HG02759 (cell line): ENCODE measurements at regions not wholly inside any gene's neighbourhood (a gene's known extent, or its start where the extent isn't known, plus 50 kb on each side); places are given as distances from the start of the nearest gene placed in this dataset.
"Not testable (repeated sequence)": the region's sequence is repeated elsewhere in the genome, so short reads cannot be mapped to it uniquely, and the experiment has no call there.

Experiments
- ATAC-seq: cut with Tn5 transposase; IDR thresholded peaks from one replicate; pipeline ENCODE4 v1.9.1; 2021; ENCODE audit warnings: mild to moderate bottlenecking, moderate library complexity; ENCODE audit not compliant: unreplicated experiment

GRCh38 chr4:112708772-112709171 is 71.8 kb downstream of the LARP7 start:
- no peak for ATAC-seq

GRCh38 chr4:112714922-112715901 is 78.3 kb downstream of the LARP7 start:
- ATAC-seq: no peak

GRCh38 chr4:112717856-112718255 is 80.9 kb downstream of the LARP7 start:
- ATAC-seq: no peak

GRCh38 chr4:112721627-112722026 is 84.7 kb downstream of the LARP7 start:
- ATAC-seq: no peak

GRCh38 chr4:112726041-112726440 is 89.1 kb downstream of the LARP7 start:
- ATAC-seq: no peak

DNA sequence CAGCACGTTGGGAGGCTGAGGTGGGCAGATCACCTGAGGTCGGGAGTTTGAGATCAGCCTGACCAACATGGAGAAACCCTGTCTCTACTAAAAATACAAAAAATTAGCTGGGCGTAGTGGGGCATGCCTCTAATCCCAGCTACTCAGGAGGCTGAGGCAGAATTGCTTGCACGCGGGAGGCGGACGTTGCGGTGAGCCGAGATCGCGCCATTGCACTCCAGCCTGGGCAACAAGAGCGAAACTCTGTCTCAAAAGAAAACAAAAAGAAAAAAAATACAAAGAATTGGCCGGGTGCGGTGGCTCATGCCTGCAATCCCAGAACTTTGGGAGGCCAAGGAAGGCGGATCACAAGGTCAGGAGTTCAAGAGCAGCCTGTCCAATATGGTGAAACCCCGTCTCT is 90.8 kb downstream of the LARP7 start:
- not testable (repeated sequence) for ATAC-seq

- ATAC-seq: no peak
Measured at GRCh38 chr4:112731715-112732114, 94.8 kb downstream of the LARP7 start.

DNA sequence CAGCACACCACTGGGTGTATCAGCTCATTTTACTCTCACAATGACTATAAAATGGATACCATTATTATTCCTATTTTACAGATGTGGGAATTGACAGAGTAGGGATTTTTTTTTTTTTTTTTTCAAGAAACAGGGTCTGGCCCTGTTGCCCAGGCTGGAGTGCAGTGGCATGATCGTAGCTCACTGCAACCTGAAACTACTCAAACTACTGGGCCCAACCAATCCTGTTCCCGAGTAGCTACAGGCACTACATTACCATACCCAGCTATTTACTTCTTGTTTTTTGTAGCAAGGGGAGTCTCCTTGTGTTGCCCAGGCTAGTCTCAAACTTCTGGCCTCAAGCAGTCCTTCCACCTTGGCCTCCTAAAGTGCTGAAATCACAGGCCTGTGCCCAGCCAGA is 95.2 kb downstream of the LARP7 start:
- no peak for ATAC-seq

GRCh38 chr4:112735474-112735951 is 98.6 kb downstream of the LARP7 start:
- peak; percentile 77 for ATAC-seq

GRCh38 chr4:112736718-112737135 is 99.8 kb downstream of the LARP7 start:
- peak; percentile 54 for ATAC-seq

GRCh38 chr4:112739442-112739841 is 102.5 kb downstream of the LARP7 start:
- no peak for ATAC-seq

DNA sequence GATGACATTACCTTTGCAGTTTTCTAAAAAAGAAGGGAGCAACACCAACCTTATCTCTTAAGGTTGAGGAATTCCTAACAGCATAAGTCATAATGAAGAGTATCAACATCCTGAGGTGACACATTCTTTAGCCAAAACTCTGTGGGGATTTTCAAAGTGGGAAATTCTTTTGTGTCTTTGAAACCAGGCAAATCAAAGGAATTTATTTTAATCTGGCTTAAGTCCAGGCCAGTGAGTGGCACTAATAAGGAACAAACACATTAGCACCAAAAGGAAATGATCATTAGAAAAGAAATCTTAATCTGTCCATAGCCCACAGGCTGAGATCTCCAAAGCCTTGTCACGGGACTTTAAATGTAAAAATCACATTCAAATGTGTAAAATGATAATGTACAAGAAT is 110.1 kb downstream of the LARP7 start:
- ATAC-seq: no peak

DNA sequence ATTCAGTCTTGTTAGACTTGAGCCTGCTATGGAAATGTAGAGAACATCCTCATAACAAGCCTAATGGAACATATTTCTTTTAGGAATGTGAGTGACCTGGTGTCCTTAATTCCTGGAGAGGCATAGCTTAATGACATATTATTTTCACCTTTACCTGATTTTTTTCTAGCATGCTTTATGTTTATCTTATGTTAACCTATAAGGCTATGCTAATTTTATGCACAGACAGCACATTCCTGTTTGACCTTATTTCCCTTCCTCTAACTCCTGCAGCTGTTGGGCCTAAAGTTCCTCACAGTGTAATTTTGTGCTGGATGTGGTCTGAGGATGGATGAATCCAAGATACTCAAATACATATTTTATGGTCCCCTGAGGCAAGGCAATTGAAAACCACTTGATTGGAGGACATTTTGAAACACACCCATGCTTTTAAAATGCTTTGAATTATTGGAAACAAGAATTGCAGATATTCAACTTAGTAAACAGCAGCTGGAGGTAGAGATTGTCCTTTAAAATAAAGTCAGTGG is 111.5 kb downstream of the LARP7 start:
- no peak for ATAC-seq

DNA sequence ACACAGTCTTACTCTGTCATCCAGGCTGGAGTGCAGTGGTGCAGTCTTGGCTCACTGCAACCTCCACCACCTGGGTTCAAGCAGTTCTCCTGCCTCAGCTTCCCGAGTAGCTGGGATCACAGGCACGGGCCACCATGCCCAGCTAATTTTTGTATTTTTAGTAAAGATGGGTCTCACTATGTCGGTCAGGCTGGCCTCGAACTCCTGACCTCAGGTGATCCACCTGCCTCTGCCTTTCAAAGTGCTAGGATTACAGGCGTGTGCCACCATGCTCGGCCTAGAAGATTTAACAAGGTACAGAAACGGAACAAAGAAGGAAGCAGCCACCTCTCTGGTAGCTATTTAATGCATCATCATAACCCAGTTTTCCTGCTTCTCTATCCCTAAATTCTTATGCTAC is 113.8 kb downstream of the LARP7 start:
- not testable (repeated sequence) for ATAC-seq

DNA sequence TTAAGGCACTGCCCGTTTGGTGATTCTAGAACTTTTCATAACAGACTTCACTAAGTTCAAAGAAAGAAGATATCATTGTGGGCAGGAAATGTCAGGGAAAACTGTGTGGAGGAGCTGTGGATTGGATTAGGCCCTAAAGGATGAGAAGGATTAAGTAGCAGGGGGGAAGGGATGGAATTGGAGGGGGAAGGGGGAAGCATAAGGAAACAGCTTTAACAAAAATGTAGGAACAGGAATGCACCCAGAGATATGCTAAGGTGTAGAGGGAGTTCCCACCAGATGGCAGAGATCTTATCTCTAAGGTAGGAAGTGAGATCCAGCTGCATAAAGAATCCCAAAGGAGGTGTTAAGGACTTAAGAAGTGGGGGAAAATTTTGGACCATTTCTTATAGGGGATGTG is 114.5 kb downstream of the LARP7 start:
- ATAC-seq: no peak

DNA sequence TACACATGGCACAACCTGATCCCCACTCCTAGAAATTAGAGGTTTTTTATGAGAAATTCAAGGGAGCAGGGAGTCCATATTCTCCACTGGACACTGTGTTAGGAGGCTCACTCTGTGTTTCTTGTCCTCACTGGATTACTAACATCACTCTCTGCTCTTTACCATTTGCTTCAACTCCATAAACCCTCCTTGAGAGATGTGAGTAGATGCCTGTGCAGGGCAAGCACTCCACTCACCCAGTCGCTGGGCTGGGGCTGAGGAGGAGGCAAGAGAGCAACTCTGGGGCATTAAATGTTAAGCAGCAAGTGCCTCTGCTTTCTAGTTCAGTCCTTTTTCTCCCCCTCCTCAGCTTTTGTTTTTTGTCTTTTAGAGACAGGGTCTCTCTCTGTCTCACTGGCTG is 115.1 kb downstream of the LARP7 start:
- ATAC-seq: no peak

GRCh38 chr4:112752510-112752909 is 115.6 kb downstream of the LARP7 start:
- no peak for ATAC-seq

- no peak for ATAC-seq
Measured at GRCh38 chr4:112753333-112753732, 116.4 kb downstream of the LARP7 start.

GRCh38 chr4:112759313-112759712 is 122.4 kb downstream of the LARP7 start:
- no peak for ATAC-seq

GRCh38 chr4:112765317-112765974 is 128.5 kb downstream of the LARP7 start:
- peak; percentile 73 for ATAC-seq

DNA sequence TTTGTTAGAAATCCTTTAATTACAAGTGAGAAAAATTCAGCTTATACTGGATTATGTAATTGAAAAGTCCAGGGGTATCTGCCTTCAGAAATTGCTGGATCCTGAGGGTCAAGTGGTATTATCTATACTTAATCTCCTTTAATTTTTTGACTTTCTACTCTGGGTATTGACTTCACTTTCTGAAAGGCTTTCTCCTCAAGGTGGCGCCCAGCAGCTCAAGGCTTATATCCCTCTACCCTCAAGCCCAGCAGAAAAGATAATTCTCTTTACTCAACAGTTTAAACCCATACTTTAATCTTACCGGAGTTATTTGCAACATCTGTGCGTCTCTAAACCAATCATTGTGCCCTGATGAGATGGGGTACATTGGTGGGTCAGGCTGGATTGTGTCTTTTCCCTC is 129.5 kb downstream of the LARP7 start:
- ATAC-seq: no peak

DNA sequence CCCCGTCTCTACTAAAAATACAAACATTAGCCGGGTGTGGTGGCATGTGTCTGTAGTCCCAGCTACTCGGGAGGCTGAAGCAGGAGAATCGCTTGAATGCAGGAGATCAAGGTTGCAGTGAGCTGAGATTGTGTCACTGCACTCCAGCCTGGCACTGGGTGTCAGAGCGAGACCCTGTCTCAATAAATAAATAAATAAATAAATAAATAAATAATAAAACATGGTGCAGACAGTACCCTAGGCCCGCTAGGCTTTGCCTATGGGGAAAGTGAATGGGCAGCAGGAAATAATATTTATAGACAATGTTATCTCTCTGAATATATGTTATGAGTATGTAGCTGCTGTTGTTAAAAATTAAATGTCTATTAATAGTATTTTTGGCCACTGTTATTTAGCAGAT is 130.4 kb downstream of the LARP7 start:
- no peak for ATAC-seq
